LoVo (cell line): ENCODE measurements at regions not wholly inside any gene's neighbourhood (a gene's known extent, or its start where the extent isn't known, plus 50 kb on each side); places are given as distances from the start of the nearest gene placed in this dataset.

Source experiments
- DNase-seq: peaks from one replicate; pipeline ENCODE4 v3.0.0-alpha.2; 2016; ENCODE audit warnings: low spot score

GRCh38 chr11:81026032-81026431 lies 1585.2 kb upstream of the TENM4 start:
- DNase-seq, result no peak

DNA sequence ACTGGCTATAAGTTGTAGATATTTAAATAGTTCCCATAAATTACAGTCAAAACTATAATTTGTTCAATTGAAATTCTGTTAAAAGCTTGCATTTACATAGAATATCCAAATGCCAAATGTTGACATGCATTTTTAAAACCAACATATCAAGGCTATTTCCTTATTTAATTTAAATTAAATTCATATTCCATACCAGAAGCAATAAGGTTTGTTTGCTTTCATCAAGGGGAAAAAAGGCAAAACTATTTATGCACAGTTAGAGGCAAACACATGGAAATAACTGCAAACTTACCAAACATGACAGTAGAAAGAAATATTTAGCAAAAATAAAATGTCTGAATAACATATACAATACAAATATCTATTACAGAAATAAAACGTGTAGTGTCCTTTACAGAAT lies 1581.2 kb upstream of the TENM4 start:
- no peak for DNase-seq

GRCh38 chr11:81010631-81011030 lies 1569.8 kb upstream of the TENM4 start:
- DNase-seq, result no peak

GRCh38 chr11:81007046-81007445 lies 1566.2 kb upstream of the TENM4 start:
- DNase-seq, result peak; percentile 14

GRCh38 chr11:81005595-81005994 lies 1564.8 kb upstream of the TENM4 start:
- peak; percentile 67 for DNase-seq

DNA sequence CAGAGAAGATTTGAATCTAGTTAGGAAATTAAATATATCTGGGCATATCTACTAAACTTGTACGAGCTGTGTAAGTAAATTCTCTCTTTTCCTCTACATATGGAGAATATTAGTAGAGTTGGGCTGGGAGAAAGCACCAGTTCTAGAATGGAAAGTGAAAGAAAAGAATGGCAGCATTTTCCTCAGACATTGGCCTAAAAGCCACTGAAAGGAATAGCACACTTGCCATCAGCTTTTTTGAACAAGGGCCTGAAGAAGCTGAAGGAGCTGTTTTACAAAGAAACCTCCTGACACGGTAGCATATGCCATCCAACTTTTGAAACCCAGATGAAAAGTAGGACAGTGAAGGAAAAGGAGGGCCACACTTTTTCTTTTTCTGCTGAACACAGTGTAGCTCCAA lies 1563.7 kb upstream of the TENM4 start:
- no peak for DNase-seq

DNA sequence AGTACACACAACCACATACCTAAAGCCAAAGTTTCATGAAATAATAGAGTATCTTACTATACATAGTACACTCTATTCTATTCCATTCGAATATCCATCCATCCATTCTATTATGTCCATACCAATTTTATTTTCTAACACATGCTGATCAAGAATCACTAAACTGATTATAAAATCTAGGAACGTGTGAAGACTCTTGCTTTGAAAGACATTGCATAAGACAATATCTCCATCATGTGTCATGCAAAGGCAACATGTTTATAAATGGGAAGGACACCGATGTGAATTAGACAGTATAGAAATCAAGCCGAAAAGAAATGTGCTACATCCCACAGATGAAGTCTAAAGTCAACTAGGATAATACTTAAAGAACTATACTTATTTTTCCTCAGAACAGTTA lies 1561.5 kb upstream of the TENM4 start:
- no peak for DNase-seq

GRCh38 chr11:81000735-81001134 lies 1559.9 kb upstream of the TENM4 start:
- no peak for DNase-seq

DNA sequence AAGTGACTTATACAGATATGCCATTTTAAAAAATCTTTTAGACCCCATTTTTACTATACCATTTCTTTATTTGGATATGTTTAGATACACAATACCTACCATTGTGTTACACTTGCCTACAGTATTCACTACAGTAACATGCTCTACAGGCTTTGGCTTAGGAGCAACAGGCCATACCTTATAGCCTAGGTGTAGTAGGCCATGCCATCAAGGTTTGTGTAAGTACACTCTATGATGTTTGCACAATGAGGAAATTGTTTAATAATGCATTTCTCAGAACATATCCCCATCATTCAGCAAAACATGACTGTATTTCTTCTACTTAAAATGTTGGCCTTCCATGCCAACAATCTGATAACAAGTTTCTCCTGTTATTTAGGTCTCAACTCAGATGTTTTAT lies 1559.5 kb upstream of the TENM4 start:
- no peak for DNase-seq

DNA sequence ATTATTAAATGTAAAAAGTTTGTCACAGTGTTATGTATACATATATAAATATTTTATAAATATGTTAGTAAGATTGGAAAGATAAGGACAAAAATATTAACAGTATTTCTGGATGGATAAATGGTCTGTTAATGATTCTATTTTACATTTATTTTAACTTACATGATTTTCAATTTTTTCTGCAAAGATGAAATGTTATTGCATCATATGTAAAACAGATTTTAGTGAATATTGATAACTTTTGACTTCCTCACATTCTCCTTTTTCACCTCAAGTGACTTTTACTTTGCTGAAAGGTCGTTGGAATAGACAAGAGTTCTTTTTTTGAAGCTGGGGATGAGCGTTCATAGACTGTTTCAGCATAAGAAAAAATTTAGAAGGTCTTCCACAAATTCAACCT lies 1554.7 kb upstream of the TENM4 start:
- no peak for DNase-seq

DNA sequence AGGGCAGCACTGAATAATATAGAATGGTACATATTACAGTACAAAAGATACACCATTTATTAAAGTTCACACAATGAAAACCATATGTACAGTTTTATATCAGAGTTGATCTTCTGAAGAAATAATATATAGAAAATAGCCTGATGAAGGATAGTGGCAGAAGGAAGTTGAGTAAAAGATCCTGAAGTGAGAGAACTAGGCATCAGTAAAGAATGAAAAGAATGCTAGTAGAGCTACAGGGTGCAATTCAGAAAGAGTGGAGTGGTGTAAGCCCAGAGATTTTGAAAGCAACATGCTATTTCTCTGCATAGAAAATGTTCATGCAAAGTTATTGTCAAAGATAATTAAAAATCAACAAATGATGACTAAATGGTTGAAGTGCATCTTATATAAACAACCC lies 1552.7 kb upstream of the TENM4 start:
- DNase-seq, result no peak

DNA sequence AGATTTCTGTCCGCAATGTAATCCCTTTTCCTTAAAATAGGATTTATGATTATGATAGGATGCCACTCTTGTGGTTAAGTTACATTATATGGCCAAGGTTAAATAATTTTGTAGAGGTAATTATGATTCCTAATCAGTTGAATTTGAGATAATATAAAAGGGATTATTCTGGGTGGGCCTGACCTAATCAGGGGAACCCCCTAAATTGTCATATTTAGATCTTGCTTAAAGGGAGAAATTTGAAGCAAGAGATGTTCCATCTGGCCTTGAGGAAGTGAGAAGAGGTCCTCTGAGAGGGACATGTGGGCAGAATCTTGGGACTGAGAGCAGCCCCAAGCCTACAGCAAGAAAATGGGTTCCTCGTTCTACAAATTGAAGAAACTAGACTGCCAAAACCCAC lies 1550.1 kb upstream of the TENM4 start:
- DNase-seq, result no peak

DNA sequence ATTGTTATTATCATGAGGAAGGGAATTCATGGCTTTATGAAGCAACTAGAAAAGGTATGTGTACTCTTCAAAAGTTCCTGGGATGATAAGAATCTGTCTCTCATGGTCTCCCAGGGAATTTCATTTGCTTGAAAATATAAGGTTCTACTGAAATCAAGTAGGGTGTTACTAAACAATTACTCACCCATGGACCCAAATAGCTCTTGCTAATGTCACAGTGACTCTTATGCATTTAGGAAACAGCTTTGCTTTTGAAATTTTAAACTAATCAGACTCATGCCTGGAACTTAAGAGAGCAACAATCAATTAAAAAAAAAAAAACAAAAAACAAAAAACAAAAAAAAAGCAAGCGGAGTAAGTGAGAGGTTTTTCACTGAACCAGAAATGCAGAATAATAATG lies 1546.3 kb upstream of the TENM4 start:
- DNase-seq, result no peak

DNA sequence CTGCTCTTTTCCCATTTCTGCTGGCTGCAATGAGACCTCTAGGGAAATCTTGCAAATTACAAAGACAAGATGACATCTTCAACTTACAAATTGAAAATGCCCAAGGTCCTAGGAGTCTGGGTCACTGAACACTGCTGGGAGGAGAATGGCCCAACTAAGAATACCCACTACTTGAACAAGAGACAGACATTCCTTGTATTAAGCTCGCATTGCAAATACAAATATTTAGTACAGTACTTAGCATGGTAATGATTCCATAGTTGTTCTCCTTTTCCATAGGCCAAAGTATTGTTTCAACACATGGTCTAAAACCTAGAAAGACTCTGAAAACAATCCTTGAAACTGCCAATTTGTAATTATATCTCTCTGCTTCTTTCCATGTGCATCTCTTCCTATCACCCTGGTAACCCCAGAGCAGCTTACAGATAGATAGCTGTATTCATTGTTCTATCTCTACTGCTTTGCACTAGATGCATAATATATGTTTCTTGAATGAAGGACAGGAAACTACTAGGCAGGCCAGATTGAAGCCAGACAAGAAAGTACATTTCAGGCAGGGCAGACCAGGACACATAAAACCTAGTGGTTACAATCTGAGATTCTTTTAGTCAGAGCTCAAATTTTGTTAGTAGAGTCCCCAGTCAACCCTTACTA lies 1545.7 kb upstream of the TENM4 start:
- no peak for DNase-seq

DNA sequence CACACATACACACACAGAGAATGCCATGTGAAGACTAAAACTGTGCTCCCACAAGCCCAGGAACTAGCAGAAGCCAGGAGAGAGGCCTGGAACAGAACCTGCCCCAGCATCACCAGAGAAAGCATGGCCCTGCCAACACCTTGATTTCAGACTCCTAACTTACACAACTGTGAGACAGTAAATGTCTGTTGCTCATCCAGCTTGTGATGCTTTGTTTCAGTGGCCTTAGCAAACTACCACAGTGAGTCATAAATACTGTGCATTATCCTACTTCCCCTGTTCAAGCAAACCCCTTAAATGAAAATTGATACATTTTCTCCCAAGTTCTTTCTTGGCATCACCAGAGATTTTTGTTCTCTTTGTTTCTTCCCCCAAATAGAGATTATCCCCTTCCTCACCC lies 1539.4 kb upstream of the TENM4 start:
- DNase-seq, result no peak

DNA sequence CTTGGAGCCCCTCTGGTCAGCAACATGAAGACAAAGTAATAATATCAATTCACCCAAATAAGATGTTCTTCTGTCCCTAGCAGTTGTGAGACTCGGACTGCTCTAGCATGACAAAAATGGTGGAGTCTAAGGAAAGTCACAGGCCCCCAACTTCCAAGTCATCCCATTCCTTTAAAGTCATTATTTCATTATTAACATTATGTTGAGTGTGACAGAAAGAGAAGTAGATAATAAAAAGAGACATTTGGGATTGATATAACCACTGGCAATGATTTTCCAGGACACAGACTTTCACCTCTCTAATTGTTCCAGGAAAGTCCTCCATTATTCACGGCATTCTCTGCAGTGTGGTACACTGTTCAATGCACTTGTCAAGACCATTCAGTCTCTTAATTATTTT lies 1533.0 kb upstream of the TENM4 start:
- no peak for DNase-seq

DNA sequence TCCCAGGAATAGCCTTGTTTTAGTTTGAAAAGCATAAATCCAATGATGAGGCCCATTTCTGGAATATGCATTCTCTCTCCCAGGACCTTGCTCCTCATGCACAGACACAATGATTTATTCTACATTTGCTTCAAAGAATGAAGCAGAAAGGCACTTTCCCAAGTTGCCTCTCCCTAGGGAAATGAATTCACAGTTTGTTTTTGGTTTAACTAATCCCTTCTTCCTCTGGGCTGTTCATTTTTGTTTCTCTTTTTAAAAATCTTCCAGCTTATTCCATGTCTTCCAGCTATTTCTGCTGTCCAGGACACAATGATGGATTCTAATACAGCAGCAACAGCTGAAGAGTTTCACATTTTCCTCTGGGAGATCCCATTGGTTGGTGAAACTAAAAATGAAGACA lies 1529.2 kb upstream of the TENM4 start:
- DNase-seq, result no peak

GRCh38 chr11:80967649-80968048 lies 1526.8 kb upstream of the TENM4 start:
- DNase-seq, result no peak

- no peak for DNase-seq
These were observed 1519.7 kb upstream of the TENM4 start for GRCh38 chr11:80960381-80961029.

- DNase-seq, result no peak
These were observed 1518.9 kb upstream of the TENM4 start for GRCh38 chr11:80959751-80960150.

DNA sequence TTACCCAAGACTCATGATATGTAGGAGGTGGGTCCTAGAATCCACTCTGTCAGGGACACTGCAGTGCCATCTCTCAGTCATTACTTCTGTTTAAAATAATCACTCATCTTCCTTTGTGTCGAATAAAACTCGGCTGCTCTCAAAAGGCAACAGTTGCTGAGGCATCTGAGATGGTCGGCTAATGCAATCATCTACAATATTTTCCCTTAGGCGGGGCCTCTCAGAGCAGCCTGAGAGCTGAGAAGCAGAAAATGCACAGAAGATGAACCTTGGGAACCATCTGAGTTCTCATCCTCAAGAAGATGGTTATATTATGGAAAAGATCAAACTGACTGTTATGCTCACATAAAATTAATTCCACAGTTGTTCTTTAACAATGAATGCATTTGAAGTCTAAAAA lies 1518.2 kb upstream of the TENM4 start:
- DNase-seq, result no peak

- no peak for DNase-seq
These were observed 1517.5 kb upstream of the TENM4 start for GRCh38 chr11:80958361-80958760.

DNA sequence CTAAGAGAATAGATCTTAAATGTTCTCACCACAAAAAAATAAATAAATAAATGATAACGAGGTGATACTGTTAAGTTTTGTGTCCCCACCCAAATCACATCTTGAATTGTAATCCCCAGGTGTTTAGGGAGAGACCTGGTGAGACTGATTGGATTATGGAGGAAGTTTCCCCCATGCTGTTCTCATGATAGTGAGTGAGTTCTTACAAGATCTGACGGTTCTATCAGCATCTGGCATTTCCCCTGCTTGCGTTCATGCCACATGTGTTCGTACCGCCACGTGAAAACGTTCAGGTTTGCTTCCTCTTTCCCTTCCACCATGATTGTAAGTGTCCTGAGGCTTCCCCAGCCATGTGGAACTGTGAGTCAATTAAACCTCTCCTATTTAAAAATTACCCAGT lies 1514.8 kb upstream of the TENM4 start:
- no peak for DNase-seq

DNA sequence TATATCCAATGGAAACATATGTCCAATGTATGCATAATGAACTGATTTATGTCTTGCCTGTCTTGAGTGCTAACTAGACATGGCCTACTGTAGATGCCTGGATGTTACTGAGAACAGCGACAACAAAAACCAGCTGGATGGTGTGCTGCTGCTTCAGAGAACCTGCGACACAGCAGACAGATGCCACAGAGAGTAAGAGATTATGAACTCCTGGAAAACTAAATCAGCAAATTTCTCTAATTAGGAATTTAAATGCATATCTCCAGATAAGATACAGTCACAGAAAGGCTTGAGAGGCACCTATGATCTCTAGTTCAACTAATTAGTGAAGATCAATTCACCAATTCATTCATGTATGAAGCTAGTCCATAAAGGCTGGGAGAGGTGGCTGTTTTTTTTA lies 1508.0 kb upstream of the TENM4 start:
- no peak for DNase-seq
